RWPE1 (cell line): ENCODE measurements at regions not wholly inside any gene's neighbourhood (a gene's known extent, or its start where the extent isn't known, plus 50 kb on each side); places are given as distances from the start of the nearest gene placed in this dataset.

ENCODE experiments used
- CTCF ChIA-PET: fragments of 350-600 bp; sonication (Branson Sonifier 250); formaldehyde crosslinking; extraction: SDS; loops from one replicate; lab custom pipeline; 2021; lab: Yijun Ruan, JAX
- POLR2A ChIA-PET: fragments of 400-600 bp; formaldehyde crosslinking; extraction: SDS; loops from one replicate; lab custom pipeline; 2020; ENCODE audit warnings: antibody characterized with exemption; ENCODE audit not compliant: low non-redundant PET; lab: Yijun Ruan, JAX
- DNase-seq: peaks from one replicate; pipeline ENCODE4 v3.0.0; 2012; ENCODE audit warnings: low spot score
- H3K27ac ChIP-seq: fragments of 450-650 bp; 2 replicates; pipeline ENCODE4 v1.5.1; 2017
- TF ChIP-seq, protein P1 (sequence below): fragments of 450-650 bp; conservative IDR thresholded peaks from 2 replicates; pipeline ENCODE4 v1.5.1; 2017; ENCODE audit warnings: low read depth, mild to moderate bottlenecking

DNA sequence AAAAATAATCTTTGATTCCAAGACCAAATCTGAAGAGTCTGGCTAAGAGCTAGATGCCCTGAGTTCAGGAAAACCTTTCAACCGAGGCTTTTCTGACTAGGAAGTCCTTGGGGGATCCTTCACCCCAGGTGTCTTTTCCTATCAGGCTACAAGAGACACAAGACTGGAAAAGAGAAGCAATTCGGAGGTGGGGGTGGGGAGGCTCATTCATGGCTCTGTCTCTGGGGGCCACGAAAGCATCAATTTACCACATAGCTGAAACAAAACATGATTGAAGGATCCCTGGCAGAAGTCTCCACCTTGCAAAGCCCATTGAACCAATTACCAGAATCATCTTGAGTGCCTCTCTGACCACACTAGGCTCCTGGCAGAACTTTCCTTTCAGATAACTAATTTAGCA, 239.8 kb upstream of the SALL1 start:
- CTCF ChIA-PET, result no interaction called here
- no peak overlapping the region for H3K27ac ChIP-seq
- no peak for DNase-seq
- TF ChIP-seq, protein P1, sequence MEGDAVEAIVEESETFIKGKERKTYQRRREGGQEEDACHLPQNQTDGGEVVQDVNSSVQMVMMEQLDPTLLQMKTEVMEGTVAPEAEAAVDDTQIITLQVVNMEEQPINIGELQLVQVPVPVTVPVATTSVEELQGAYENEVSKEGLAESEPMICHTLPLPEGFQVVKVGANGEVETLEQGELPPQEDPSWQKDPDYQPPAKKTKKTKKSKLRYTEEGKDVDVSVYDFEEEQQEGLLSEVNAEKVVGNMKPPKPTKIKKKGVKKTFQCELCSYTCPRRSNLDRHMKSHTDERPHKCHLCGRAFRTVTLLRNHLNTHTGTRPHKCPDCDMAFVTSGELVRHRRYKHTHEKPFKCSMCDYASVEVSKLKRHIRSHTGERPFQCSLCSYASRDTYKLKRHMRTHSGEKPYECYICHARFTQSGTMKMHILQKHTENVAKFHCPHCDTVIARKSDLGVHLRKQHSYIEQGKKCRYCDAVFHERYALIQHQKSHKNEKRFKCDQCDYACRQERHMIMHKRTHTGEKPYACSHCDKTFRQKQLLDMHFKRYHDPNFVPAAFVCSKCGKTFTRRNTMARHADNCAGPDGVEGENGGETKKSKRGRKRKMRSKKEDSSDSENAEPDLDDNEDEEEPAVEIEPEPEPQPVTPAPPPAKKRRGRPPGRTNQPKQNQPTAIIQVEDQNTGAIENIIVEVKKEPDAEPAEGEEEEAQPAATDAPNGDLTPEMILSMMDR, result no peak
- POLR2A ChIA-PET, result no interaction called here

DNA sequence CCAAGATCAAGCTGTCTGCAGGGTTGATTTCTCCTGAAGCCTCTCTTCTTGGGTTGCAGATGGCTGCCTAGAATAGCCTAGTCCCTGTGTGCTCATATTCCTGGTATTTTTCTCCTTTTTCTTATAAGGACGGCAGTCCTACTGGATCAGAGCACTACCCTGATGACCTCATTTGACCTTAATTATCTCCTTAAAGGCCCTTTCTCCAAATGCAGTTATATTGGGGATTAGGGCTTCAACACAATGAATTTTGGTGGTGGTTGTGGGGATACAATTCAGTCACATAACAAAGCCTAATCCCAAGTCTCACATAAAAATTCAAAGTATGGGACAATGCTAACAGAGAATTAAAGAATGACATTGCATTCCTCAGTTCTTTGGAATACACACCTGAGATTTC, 238.8 kb upstream of the SALL1 start:
- ChIA-PET CTCF (no interaction called here), POLR2A (no interaction called here)
- no peak for DNase-seq
- H3K27ac ChIP-seq, result no peak overlapping the region
- TF ChIP-seq, protein P1, result no peak

DNA sequence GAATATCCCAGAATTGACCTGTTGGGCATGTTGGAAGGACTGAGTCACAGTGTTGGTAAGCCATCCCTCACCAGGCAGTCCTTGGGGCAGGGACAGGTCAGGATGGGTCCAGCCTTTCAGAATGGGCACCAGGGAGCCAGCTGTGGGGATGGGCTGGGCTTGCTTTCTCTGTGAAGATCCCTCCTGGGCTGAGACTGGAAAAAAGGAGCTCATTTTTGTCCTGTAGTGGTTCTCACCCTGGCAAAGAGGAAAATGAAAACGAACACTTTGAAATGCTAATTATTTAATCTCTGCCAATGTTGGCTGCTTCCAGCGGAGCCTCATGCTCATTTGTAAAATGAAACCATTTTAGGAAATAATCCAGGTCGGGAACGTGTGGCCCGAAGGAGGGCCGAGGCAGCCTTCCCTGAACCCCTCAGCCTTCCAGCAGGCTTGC, 237.5 kb upstream of the SALL1 start:
- no peak overlapping the region for H3K27ac ChIP-seq
- POLR2A ChIA-PET, result no interaction called here
- no peak for DNase-seq
- CTCF ChIA-PET, result no interaction called here
- TF ChIP-seq, protein P1, result no peak

DNA sequence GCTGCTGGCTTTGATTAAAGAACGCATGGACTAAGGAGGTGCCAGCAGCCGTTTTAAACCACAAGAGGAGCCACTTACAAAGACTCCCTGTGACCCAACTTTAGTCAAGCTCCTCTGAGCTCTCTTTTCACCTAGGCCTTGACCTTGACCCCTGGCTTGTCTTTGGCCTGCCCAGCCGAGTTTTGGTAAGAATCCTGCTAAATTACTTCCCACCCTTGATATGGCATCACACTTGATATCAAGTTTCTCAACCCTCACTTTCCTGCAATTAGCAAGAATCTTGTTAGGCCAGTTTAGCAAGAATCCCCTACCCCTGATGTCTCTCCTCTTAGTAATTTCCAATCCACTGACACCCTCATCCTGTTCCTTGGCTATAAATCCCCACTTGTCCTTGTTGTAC, 232.8 kb upstream of the SALL1 start:
- TF ChIP-seq, protein P1, result no peak
- POLR2A ChIA-PET, result no interaction called here
- H3K27ac ChIP-seq, result no peak overlapping the region
- CTCF ChIA-PET, result interaction anchor here (0.6 kb wide), 1 partner anchor 1564 kb away, joined by 6 read pairs; no protein-coding TSS in a partner anchor
- DNase-seq, result peak; percentile 19

DNA sequence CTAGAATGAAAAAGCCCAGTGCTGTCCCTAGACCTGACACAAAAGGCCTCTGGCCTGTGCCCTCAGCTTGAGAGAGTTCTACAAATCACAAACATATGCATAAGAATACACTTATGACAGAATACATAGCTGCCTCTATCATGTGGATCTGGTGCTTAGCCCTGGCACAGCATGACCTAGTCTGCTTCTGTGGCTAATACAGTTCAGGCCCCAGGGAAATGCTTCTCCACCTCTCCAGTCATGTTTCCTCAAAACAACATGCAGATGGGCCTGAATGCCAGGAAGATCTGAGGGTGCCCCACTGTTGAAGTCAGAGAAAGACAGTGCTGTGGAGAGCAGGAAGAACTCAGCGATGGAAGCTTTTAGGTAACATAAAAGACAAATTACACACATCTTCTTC, 231.9 kb upstream of the SALL1 start:
- TF ChIP-seq, protein P1, result no peak
- POLR2A ChIA-PET, result no interaction called here
- no peak overlapping the region for H3K27ac ChIP-seq
- no peak for DNase-seq
- CTCF ChIA-PET, result interaction anchor here (0.5 kb wide), 1 partner anchor 34 kb away, joined by 3 read pairs; no protein-coding TSS in a partner anchor

DNA sequence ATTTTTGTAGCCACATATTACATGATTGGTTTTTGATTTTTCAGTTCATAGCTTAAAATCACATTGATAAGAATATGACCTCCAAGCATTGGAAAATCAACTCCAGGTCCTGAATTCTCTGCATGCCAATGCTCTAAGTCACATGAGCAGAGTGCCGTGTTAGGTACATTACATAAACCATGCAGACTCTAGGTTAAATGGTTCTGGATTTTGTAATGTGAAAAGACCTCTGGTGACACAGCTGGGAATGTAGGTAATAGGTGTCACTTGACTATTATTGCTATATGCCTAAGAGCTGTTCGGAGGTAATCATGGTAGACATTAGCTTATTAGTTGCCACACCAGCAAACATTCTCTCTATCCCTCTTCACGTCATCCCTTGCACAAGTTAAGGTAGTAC, 231.1 kb upstream of the SALL1 start:
- no peak overlapping the region for H3K27ac ChIP-seq
- CTCF ChIA-PET, result interaction anchor here (0.5 kb wide), 1 partner anchor 34 kb away, joined by 3 read pairs; no protein-coding TSS in a partner anchor
- DNase-seq, result no peak
- TF ChIP-seq, protein P1, result no peak
- POLR2A ChIA-PET, result no interaction called here
